H1 (cell line): ENCODE measurements at regions not wholly inside any gene's neighbourhood (a gene's known extent, or its start where the extent isn't known, plus 50 kb on each side); places are given as distances from the start of the nearest gene placed in this dataset.

Source experiments
- EZH2 ChIP-seq: fragments of 200-600 bp; sonication (generic); IDR thresholded peaks from 2 replicates; pipeline ENCODE4 v1.7.1; 2012; ENCODE audit warnings: low read depth, mild to moderate bottlenecking, moderate library complexity, low read length, inconsistent platforms; ENCODE audit not compliant: severe bottlenecking
- POLR2AphosphoS5 ChIP-seq: IDR thresholded peaks from 2 replicates; pipeline ENCODE4 v1.6.1; 2011; ENCODE audit warnings: low read depth, low read length
- TF ChIP-seq, protein P1 (sequence below): fragments of 300-600 bp; sonication (generic); IDR thresholded peaks from 2 replicates; pipeline ENCODE4 v1.7.1; 2012; ENCODE audit warnings: low read length, moderate library complexity, mild to moderate bottlenecking, inconsistent platforms; ENCODE audit not compliant: insufficient replicate concordance
- TF ChIP-seq, protein P2 (sequence below): IDR thresholded peaks from 2 replicates; pipeline ENCODE4 v1.6.1; 2012; ENCODE audit warnings: low read length, inconsistent platforms

DNA sequence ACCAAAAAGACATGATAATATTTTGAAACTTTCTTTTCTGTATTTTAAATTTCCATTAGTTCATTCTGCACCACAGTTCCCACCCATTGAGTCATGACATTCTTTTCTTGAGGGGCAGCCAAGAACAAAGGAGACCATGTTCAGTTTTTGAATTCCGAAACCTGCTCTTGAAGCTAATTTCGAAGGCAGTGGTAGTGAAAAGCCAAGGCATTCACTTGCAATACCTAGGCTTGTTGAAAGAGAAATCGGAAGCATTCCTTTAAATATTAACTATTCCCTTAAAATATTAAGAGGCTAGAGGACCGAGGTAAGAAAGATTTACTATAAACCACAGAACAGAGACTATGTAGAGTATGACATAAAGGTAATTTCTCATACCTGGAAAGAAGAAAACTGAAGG, 256.3 kb downstream of the ADGRL2 start (continued):
- TF ChIP-seq, protein P1, sequence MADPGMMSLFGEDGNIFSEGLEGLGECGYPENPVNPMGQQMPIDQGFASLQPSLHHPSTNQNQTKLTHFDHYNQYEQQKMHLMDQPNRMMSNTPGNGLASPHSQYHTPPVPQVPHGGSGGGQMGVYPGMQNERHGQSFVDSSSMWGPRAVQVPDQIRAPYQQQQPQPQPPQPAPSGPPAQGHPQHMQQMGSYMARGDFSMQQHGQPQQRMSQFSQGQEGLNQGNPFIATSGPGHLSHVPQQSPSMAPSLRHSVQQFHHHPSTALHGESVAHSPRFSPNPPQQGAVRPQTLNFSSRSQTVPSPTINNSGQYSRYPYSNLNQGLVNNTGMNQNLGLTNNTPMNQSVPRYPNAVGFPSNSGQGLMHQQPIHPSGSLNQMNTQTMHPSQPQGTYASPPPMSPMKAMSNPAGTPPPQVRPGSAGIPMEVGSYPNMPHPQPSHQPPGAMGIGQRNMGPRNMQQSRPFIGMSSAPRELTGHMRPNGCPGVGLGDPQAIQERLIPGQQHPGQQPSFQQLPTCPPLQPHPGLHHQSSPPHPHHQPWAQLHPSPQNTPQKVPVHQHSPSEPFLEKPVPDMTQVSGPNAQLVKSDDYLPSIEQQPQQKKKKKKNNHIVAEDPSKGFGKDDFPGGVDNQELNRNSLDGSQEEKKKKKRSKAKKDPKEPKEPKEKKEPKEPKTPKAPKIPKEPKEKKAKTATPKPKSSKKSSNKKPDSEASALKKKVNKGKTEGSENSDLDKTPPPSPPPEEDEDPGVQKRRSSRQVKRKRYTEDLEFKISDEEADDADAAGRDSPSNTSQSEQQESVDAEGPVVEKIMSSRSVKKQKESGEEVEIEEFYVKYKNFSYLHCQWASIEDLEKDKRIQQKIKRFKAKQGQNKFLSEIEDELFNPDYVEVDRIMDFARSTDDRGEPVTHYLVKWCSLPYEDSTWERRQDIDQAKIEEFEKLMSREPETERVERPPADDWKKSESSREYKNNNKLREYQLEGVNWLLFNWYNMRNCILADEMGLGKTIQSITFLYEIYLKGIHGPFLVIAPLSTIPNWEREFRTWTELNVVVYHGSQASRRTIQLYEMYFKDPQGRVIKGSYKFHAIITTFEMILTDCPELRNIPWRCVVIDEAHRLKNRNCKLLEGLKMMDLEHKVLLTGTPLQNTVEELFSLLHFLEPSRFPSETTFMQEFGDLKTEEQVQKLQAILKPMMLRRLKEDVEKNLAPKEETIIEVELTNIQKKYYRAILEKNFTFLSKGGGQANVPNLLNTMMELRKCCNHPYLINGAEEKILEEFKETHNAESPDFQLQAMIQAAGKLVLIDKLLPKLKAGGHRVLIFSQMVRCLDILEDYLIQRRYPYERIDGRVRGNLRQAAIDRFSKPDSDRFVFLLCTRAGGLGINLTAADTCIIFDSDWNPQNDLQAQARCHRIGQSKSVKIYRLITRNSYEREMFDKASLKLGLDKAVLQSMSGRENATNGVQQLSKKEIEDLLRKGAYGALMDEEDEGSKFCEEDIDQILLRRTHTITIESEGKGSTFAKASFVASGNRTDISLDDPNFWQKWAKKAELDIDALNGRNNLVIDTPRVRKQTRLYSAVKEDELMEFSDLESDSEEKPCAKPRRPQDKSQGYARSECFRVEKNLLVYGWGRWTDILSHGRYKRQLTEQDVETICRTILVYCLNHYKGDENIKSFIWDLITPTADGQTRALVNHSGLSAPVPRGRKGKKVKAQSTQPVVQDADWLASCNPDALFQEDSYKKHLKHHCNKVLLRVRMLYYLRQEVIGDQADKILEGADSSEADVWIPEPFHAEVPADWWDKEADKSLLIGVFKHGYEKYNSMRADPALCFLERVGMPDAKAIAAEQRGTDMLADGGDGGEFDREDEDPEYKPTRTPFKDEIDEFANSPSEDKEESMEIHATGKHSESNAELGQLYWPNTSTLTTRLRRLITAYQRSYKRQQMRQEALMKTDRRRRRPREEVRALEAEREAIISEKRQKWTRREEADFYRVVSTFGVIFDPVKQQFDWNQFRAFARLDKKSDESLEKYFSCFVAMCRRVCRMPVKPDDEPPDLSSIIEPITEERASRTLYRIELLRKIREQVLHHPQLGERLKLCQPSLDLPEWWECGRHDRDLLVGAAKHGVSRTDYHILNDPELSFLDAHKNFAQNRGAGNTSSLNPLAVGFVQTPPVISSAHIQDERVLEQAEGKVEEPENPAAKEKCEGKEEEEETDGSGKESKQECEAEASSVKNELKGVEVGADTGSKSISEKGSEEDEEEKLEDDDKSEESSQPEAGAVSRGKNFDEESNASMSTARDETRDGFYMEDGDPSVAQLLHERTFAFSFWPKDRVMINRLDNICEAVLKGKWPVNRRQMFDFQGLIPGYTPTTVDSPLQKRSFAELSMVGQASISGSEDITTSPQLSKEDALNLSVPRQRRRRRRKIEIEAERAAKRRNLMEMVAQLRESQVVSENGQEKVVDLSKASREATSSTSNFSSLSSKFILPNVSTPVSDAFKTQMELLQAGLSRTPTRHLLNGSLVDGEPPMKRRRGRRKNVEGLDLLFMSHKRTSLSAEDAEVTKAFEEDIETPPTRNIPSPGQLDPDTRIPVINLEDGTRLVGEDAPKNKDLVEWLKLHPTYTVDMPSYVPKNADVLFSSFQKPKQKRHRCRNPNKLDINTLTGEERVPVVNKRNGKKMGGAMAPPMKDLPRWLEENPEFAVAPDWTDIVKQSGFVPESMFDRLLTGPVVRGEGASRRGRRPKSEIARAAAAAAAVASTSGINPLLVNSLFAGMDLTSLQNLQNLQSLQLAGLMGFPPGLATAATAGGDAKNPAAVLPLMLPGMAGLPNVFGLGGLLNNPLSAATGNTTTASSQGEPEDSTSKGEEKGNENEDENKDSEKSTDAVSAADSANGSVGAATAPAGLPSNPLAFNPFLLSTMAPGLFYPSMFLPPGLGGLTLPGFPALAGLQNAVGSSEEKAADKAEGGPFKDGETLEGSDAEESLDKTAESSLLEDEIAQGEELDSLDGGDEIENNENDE = no peak
- TF ChIP-seq POLR2AphosphoS5 (no peak), EZH2 (no peak)
- TF ChIP-seq, protein P2, sequence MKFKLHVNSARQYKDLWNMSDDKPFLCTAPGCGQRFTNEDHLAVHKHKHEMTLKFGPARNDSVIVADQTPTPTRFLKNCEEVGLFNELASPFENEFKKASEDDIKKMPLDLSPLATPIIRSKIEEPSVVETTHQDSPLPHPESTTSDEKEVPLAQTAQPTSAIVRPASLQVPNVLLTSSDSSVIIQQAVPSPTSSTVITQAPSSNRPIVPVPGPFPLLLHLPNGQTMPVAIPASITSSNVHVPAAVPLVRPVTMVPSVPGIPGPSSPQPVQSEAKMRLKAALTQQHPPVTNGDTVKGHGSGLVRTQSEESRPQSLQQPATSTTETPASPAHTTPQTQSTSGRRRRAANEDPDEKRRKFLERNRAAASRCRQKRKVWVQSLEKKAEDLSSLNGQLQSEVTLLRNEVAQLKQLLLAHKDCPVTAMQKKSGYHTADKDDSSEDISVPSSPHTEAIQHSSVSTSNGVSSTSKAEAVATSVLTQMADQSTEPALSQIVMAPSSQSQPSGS = no peak
